ENCODE measurements at regions not wholly inside any gene's neighbourhood (a gene's known extent, or its start where the extent isn't known, plus 50 kb on each side); places are given as distances from the start of the nearest gene placed in this dataset.
"Not testable (repeated sequence)": the region's sequence is repeated elsewhere in the genome, so short reads cannot be mapped to it uniquely, and the experiment has no call there.

DNA sequence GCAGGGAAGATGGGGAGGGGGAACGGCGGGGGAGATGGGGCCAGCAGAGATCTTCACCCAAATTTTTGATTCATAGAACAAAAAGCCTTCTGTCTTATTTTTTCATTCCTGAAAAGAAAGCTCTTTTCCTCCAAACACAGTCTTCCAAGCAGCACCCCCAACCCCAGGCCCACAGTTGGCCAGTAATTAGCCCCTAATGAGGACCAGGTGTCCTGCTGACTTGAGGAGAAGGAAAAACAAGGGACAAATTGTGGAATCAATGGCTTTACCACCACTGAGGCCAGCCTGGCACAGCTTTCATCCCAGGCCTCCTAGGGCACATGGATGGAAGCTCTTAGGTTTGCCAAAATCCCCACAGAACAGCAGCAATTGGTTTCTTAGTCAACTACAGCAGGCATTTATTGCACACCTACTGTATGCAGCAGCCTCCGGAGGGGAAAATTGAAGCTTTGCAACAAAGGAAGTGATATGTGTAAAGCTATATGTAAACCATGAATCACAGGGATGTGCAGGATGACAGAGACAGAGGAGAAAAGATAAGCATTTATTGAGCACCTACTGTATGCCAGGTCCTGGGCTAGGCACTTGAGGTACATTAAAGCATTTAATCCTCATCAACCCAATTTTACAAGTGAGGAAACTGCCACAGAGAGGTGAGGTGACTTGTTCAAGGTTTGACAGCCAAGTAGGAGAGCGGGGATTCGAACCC lies 199.5 kb downstream of the TBC1D2B start:
- no peak for DNase-seq (ENCODE audit: low read depth in 2 of 2)

GRCh38 chr15:77876107-77876820 lies 201.2 kb downstream of the TBC1D2B start:
- not testable (repeated sequence) for DNase-seq (ENCODE audit: low read depth in 2 of 2)

- DNase-seq (ENCODE audit: low read depth in 2 of 2): peak; percentile 13 to 30
Measured at GRCh38 chr15:77875066-77875721, 202.3 kb downstream of the TBC1D2B start.

- no peak for DNase-seq (ENCODE audit: low read depth in 2 of 2)
Measured at GRCh38 chr15:77874063-77874462, 203.4 kb downstream of the TBC1D2B start.

DNA sequence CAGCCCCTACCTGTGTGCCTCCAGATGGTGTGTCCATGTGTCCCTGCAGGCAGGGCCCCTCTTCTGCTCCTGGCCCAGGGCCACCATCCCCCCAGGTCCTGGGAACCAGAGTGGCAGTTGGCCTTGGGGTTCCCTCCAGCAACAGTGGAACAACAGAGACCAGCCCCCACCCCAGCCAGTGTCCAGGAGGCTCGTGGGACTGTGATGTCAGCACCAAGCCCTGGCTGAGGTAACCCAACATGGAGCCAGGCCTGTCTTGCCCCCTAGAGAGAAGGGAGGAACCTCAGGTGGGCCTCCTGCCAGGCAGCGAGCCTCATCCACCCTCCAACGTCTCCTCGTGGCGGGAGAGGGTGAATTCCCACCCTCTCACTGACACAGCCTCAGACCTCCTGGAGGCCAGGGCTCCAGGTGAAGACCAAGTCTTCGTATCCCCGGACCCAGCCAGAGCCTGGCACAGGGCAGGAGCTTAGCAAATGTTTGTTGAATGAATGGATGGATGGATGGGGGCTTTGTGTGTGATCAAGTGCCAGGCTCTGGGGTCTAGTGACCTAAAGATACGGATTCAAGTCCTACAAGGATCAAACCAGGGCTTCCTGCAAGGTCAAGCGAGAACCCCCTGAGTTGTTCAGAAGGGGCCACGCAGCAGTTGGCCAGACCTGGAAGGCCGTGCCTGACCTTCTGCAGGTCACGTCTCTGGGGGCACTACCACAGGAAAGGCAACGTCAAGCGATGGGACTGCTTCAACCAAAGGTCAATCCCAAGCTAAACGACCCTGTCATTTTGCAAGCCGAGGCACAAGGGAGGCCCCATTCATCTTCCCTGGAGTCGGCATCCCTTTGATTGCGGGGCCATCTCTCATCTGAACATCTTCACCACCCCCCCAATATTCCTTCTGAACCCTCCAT lies 204.7 kb downstream of the TBC1D2B start:
- not testable (repeated sequence) for DNase-seq (ENCODE audit: low read depth in 2 of 2)

DNA sequence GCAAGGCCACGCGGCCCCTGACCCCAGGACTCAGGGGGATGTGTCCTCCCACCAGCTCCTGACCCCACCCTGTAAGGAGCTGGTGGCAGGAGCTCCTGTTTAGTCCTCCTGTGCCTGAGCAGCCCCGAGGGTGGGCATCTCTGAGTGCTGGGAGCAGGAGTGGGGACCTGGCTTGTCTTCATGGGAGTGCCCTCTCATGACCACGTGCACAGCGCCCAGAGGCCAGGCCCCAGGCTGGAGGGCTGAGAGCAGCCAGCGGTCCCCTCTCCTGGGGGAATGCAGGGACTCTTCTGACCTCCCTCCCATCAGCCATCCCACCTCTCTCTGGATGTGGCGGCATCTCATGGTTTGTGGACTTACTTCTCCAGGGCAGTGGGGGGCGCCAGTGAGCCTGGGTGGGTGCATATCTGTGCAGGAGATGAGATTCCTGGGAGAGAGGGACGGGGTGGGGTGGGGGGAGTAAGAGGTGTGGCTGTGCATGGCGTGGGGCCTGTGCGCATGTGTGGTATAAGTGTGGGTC lies 205.6 kb downstream of the TBC1D2B start:
- no peak for DNase-seq (ENCODE audit: low read depth in 2 of 2)

- DNase-seq (ENCODE audit: low read depth in 2 of 2): peak; percentile 22 to 38
Measured at GRCh38 chr15:77870195-77871065, 207.1 kb downstream of the TBC1D2B start.

DNA sequence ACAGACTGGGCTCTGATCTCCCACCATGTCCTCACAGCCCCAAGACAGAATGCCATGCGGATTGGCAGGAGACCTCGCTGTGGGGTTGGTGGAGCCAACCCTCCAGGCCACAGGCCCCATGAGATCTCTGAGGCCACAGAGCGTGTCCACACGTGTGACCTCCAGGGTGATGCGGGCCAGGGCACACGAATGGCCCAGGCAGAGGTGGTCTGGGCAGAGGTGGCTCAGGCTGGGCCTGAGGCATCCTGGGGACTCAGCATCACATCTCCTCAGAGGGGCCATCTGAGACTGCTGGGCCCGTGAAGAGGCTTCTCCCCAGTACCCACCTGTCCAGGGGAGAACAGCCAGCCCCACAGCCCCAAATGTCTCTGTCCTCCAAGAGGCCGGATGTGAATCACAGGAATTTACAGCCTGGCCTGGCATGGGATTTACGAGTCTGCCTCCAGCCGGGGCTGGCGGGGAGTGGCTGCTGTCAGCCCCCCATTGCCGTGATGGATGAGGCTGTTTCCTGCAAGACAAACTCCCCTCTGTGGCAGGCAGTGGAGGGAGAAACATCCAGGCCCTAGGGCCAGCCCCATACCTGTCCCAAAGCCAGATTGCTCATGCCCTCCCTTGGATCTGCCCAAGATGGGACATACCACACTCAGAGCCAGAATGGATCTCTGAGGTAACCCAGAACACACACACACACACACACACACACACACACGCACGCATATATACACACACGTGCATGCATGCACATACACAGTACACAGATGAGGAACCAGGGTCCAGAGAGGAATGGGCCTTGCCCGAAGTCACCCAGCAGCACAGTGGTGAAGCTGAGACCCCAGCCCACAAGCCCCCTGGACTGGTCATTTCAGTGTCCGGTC lies 208.3 kb downstream of the TBC1D2B start:
- no peak for DNase-seq (ENCODE audit: low read depth in 2 of 2)

DNA sequence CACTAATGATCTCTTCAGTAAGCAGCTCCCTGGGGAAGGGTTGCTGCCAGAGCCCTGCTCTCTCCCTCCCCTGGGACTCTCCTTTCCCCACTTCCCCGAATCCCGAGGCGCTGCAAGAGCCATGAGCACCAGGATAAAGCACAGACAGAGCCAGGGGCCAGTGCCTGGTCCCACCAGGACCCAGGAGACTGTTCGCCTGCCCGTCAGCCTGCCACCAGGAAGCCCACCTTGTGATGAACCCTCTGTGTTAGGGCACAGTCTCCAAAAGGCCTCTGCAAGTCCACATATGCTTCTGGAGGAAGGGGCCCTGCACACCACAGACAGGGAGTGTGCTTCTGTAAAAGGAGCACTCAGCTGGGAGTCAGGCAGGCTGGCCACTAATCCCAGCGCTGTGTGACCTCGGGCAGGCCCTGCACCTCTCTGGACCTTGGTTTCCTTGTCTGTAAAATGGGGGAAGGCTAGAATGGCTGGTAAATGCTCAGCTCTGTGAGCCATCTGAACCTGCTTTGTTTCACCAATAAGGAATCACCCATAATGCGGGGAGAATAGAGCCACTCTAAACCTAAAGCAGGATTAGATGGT lies 209.4 kb downstream of the TBC1D2B start:
- DNase-seq (ENCODE audit: low read depth in 2 of 2): not testable (repeated sequence)

DNA sequence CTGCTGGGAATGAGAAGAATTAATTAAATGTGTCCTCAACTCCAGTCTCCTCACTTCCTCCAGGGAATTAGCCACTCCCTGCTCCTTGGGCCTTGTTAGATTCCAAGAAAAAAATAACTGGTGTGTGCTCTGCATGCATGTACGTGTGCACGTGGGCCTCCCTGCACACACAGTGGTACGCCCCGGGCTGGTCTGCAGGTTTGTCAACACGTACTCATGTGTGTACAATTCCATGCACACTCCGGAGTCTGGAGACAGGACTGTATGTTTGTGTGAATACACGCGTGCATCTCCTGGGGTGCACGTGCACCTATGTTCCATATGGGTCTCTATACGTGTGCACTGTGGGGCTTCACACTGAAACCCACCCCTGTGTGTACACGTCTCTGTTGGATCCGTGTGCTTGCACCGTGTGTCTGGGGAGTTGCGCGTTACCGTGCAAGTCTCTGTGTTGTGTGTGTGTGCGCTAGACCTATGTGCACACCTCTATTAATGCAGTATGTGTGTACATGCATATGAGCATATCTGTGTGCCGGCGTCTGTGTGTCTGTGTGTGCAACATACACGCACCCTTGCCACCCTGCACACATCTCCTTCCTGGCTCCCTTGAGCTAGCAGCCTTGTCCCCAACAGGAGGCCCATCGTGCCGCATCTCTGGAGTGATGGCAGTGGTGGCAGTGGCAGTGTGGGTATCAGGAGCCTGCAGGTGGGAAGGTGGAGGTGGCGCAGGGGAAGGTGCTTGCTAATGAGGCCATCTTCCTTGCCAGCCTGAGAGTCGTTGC lies 210.1 kb downstream of the TBC1D2B start:
- no peak for DNase-seq (ENCODE audit: low read depth in 2 of 2)

GRCh38 chr15:77866596-77867125 lies 210.8 kb downstream of the TBC1D2B start:
- no peak for DNase-seq (ENCODE audit: low read depth in 2 of 2)

DNA sequence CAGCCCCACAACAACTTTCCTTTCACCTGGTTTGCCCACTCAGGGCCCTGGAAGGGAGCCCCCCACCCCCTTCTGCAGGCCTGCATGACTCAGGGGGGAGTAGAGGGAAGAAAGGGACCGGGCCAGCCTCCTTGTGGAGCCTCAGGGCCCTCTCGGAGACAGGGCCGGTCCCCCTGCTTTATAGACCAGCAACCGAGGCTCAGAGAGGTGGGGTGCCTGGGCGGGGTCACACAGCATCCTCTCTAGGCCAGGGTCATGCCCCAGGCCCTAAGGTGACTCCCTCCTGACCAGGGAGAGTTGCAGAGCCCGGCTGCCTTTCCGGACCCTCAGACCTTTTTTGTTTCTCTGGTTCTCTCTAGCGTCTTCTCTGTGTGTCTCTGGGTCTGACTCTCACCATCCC lies 211.3 kb downstream of the TBC1D2B start:
- no peak for DNase-seq (ENCODE audit: low read depth in 2 of 2)

DNA sequence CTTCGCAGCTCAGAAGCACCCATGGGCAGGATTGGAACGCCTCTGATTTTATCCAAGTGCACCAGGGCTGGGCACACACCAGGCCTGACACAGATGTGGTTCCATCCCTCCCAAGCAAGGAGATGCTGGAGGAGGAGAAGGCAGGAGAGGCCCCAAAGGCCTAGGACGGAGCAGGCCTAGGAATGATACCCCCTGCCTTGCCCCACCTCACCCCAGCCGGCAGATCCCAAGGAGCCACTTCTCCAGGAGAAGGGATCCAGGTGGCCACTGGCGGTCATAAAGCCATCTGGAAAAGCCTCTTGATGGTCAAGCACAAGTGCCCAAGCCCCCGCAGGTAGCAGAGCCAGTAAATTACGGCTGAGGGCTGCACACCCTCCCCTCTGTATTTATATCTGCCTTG lies 211.8 kb downstream of the TBC1D2B start:
- no peak for DNase-seq (ENCODE audit: low read depth in 2 of 2)

GRCh38 chr15:77865106-77865610 lies 212.4 kb downstream of the TBC1D2B start:
- DNase-seq (ENCODE audit: low read depth in 2 of 2): no peak

DNA sequence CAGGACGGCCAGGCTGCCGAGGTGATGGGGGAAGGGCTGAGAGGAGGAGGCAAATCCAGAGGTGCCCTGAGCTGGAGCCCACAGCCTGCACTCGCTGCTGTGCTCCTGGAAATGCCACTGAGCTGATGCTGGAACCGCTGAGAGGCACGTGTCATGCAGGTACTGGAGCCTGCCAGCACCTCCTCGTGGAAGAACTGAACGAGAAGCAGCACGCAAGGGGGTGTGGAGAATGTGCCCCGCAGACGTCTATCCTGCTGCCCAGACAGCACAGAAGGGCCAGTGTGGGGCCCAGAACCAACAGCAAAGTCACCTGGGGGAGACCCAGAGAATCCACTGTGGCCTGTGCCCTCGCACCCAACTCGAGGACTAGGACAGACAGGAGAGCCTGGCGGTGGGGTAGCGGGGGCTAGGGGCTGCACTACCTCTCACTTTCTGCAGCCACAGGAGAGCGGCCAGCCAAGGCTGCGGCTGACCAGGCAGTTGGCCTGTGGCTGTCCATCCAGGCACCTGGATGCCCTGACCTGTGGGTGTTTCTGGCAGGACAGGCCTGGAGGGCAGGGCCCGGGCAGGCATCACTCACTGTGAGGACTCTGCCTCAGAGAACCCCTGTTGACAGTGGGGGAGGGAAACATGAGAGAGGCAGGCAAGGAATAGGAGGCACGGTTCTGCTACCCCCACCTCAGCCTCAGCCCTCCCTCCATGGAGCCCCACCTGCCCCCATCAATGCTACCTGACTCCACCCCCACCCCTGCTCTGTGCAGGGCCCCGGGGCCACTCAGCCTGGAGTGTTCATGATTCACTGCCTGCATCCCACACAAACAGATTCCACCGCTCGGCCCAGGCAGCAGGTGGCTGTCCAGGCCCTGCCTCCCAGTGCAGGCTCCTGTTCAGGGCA lies 213.1 kb downstream of the TBC1D2B start:
- no peak for DNase-seq (ENCODE audit: low read depth in 2 of 2)

- no peak for DNase-seq (ENCODE audit: low read depth in 2 of 2)
Measured at GRCh38 chr15:77863491-77864105, 213.9 kb downstream of the TBC1D2B start.

Data from stimulated activated CD8-positive, alpha-beta memory T cell treated with anti-CD3 and anti-CD28 coated beads, Interleukin-2, amount 100 ng/mL, for 48 hours (primary cell).